OCI-LY1 (cell line): ENCODE measurements at regions not wholly inside any gene's neighbourhood (a gene's known extent, or its start where the extent isn't known, plus 50 kb on each side); places are given as distances from the start of the nearest gene placed in this dataset.

Experiments
- H2AFZ ChIP-seq: fragments of 200-600 bp; sonication (generic), shearing (Covaris generic); 2 replicates; pipeline ENCODE4 v1.6.0; 2014; ENCODE audit warnings: antibody characterized with exemption, mild to moderate bottlenecking, low read length
- H3F3A ChIP-seq: fragments of 200-600 bp; sonication (generic), shearing (Covaris generic); 2 replicates; pipeline ENCODE4 v1.6.0; 2014; ENCODE audit warnings: mild to moderate bottlenecking, antibody characterized with exemption, low read length, moderate library complexity; ENCODE audit not compliant: insufficient read depth
- H3K27ac ChIP-seq: fragments of 200-600 bp; sonication (generic); 2 replicates; pipeline ENCODE4 v1.5.1; 2014; ENCODE audit warnings: low read length, mixed run types, mild to moderate bottlenecking, low read depth; ENCODE audit not compliant: poor library complexity, severe bottlenecking
- H3K27me3 ChIP-seq: fragments of 200-600 bp; sonication (generic); 2 replicates; pipeline ENCODE4 v1.6.0; 2014; ENCODE audit warnings: antibody characterized with exemption, mild to moderate bottlenecking, low read length, moderate library complexity; ENCODE audit not compliant: insufficient read depth
- H3K36me3 ChIP-seq: fragments of 200-600 bp; sonication (generic); 2 replicates; pipeline ENCODE4 v1.6.1; 2014; ENCODE audit warnings: mild to moderate bottlenecking, antibody characterized with exemption, low read length, moderate library complexity, mixed read lengths; ENCODE audit not compliant: insufficient read depth
- H3K4me1 ChIP-seq: fragments of 200-600 bp; sonication (generic); 2 replicates; pipeline ENCODE4 v1.5.1; 2014; ENCODE audit warnings: mild to moderate bottlenecking, low read length, moderate library complexity; ENCODE audit not compliant: insufficient read depth, severe bottlenecking
- H3K4me2 ChIP-seq: fragments of 200-600 bp; sonication (generic), shearing (Covaris generic); 2 replicates; pipeline ENCODE4 v1.6.1; 2014; ENCODE audit warnings: low read length
- H3K4me3 ChIP-seq: fragments of 200-600 bp; sonication (generic); 2 replicates; pipeline ENCODE4 v1.5.1; 2014; ENCODE audit warnings: low read length, low read depth, mild to moderate bottlenecking, mixed read lengths; ENCODE audit not compliant: poor library complexity, severe bottlenecking
- H3K79me2 ChIP-seq: fragments of 200-600 bp; shearing (Covaris generic); 2 replicates; pipeline ENCODE4 v1.6.1; 2016; ENCODE audit warnings: mixed run types, low read length, mixed read lengths; ENCODE audit not compliant: insufficient read depth
- H3K9ac ChIP-seq: fragments of 200-600 bp; sonication (generic), shearing (Covaris generic); 2 replicates; pipeline ENCODE4 v1.6.1; 2014; ENCODE audit warnings: mild to moderate bottlenecking, low read length, mixed read lengths
- H3K9me2 ChIP-seq: fragments of 200-600 bp; sonication (generic), shearing (Covaris generic); 2 replicates; pipeline ENCODE4 v1.6.1; 2014; ENCODE audit warnings: low read depth, mild to moderate bottlenecking, low read length, mixed read lengths
- H3K9me3 ChIP-seq: fragments of 200-600 bp; shearing (Covaris generic); 2 replicates; pipeline ENCODE4 v1.6.1; 2014; ENCODE audit warnings: low read length, mixed read lengths
- H4K20me1 ChIP-seq: fragments of 200-600 bp; sonication (generic), shearing (Covaris generic); 2 replicates; pipeline ENCODE4 v1.6.0; 2016; ENCODE audit warnings: mild to moderate bottlenecking, low read length; ENCODE audit not compliant: insufficient read depth
- CTCF ChIP-seq: fragments of 200-600 bp; sonication (generic), shearing (Covaris generic); IDR thresholded peaks from 2 replicates; pipeline ENCODE4 v1.5.1; 2017; ENCODE audit warnings: mild to moderate bottlenecking, antibody characterized with exemption, low read length, moderate library complexity, mixed read lengths
- EZH2 ChIP-seq: fragments of 200-600 bp; sonication (generic), shearing (Covaris generic); IDR thresholded peaks from 2 replicates; pipeline ENCODE4 v1.8.0; 2017; ENCODE audit warnings: borderline replicate concordance, mixed run types, mild to moderate bottlenecking, antibody characterized with exemption, low read length, moderate library complexity, mixed read lengths

- Histone ChIP-seq H3K27me3 (no peaks in the 10 kb centered on the region), H3K27ac (no peak overlapping the region), H3K36me3 (no peaks in the 10 kb centered on the region), H3K4me1 (no peaks in the 10 kb centered on the region), H3K9me2 (no peaks in the 10 kb centered on the region), H4K20me1 (no peaks in the 10 kb centered on the region), H3K4me3 (no peak overlapping the region), H3K4me2 (no peak overlapping the region), H2AFZ (no peak overlapping the region), H3F3A (no peaks in the 10 kb centered on the region), H3K79me2 (no peaks in the 10 kb centered on the region), H3K9ac (no peak overlapping the region), H3K9me3 (no peaks in the 10 kb centered on the region)
- TF ChIP-seq CTCF (no peak), EZH2 (no peak)
Observed at GRCh38 chr9:81363916-81364480, 325.3 kb downstream of the TLE1 start.

GRCh38 chr9:81361296-81361695 is 328.1 kb downstream of the TLE1 start:
- H3K27me3 ChIP-seq = no peaks in the 10 kb centered on the region
- no peaks in the 10 kb centered on the region for H3F3A ChIP-seq
- H4K20me1 ChIP-seq = no peaks in the 10 kb centered on the region
- no peak overlapping the region for H3K27ac ChIP-seq
- H3K9me3 ChIP-seq = no peaks in the 10 kb centered on the region
- no peaks in the 10 kb centered on the region for H3K9me2 ChIP-seq
- no peak overlapping the region for H3K4me3 ChIP-seq
- H3K4me1 ChIP-seq = no peaks in the 10 kb centered on the region
- no peaks in the 10 kb centered on the region for H3K79me2 ChIP-seq
- H3K4me2 ChIP-seq = no peak overlapping the region
- TF ChIP-seq CTCF (no peak), EZH2 (no peak)
- H3K36me3 ChIP-seq = no peaks in the 10 kb centered on the region
- H3K9ac ChIP-seq = no peak overlapping the region
- H2AFZ ChIP-seq = no peak overlapping the region

- Histone ChIP-seq H3K4me1 (no peaks in the 10 kb centered on the region), H3K79me2 (no peaks in the 10 kb centered on the region), H3K36me3 (no peaks in the 10 kb centered on the region), H3K27ac (no peak overlapping the region), H3K4me2 (no peak overlapping the region), H3F3A (no peaks in the 10 kb centered on the region), H2AFZ (no peak overlapping the region), H3K4me3 (no peak overlapping the region), H3K9ac (no peak overlapping the region), H3K9me2 (no peaks in the 10 kb centered on the region), H3K9me3 (no peaks in the 10 kb centered on the region), H3K27me3 (no peaks in the 10 kb centered on the region), H4K20me1 (no peaks in the 10 kb centered on the region)
- TF ChIP-seq CTCF (no peak), EZH2 (no peak)
Observed at GRCh38 chr9:81351166-81351565, 338.2 kb downstream of the TLE1 start.
